HCT116 (cell line): ENCODE measurements at regions not wholly inside any gene's neighbourhood (a gene's known extent, or its start where the extent isn't known, plus 50 kb on each side); places are given as distances from the start of the nearest gene placed in this dataset.

Source experiments
- CTCF ChIP-seq, 3 experiments: fragments of 200-600 bp in 1 of 3; sonication (generic) in 1 of 3; IDR thresholded peaks in 2 of 3; conservative IDR thresholded peaks in 1 of 3; 2 replicates each; pipeline ENCODE4 v1.5.1; 2012 to 2017; ENCODE audit warnings: low read depth in 2 of 3, low read length in 2 of 3, antibody characterized with exemption in 1 of 3, borderline replicate concordance in 1 of 3, control low read depth in 1 of 3, mild to moderate bottlenecking in 1 of 3, mixed read lengths in 1 of 3, mixed run types in 1 of 3, moderate library complexity in 1 of 3; ENCODE audit not compliant: insufficient read depth in 1 of 3
- JUND ChIP-seq: IDR thresholded peaks from 2 replicates; pipeline ENCODE4 v1.6.1; 2012
- MAX ChIP-seq: IDR thresholded peaks from 2 replicates; pipeline ENCODE4 v1.6.1; 2012
- POLR2A ChIP-seq: IDR thresholded peaks from 2 replicates; pipeline ENCODE4 v1.7.0; 2011; ENCODE audit warnings: borderline replicate concordance; ENCODE audit not compliant: insufficient read depth, insufficient read length; ENCODE audit errors: extremely low read depth
- POLR2AphosphoS5 ChIP-seq: IDR thresholded peaks from 2 replicates; pipeline ENCODE4 v1.6.1; 2011; ENCODE audit warnings: mild to moderate bottlenecking, low read depth, low read length, moderate library complexity
- SIN3A ChIP-seq: IDR thresholded peaks from 2 replicates; pipeline ENCODE4 v1.6.1; 2012; ENCODE audit warnings: low read depth
- SRF ChIP-seq: IDR thresholded peaks from 2 replicates; pipeline ENCODE4 v1.6.1; 2012; ENCODE audit warnings: low read depth
- YY1 ChIP-seq: IDR thresholded peaks from 2 replicates; pipeline ENCODE4 v1.6.1; 2011; ENCODE audit warnings: low read length, low read depth, moderate library complexity, mild to moderate bottlenecking; ENCODE audit not compliant: insufficient replicate concordance; ENCODE audit errors: extremely low read depth

DNA sequence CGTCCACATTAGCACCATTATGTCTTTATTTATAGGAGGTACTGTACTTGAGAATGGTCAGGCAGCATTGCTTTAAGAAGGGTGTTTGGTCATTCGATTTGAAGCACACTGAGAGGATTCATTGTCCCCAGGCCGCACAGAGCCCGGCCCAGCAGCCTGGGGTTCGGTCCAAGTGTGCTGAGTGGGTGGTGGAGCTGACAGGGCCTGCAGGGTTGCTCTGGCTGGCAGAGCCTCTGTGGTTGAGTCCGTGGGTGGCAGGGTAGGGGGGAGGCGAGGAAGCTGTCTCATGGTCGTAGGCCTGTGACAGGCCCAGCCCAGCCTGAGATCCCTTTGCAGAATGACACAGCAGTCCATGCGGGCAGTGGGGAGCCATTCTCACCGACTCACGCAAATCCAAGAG, 227.7 kb upstream of the TOPAZ1 start:
- TF ChIP-seq SIN3A (no peak), MAX (no peak), SRF (no peak), POLR2A (no peak), CTCF (IDR thresholded peaks at IDR 0.05 in 2 of 3, conservative IDR thresholded peaks at IDR 0.05 in 1 of 3; ENCODE audit: borderline replicate concordance in 1 of 3, insufficient read depth in 1 of 3, low read depth in 2 of 3, low read length in 2 of 3) (no peak), POLR2AphosphoS5 (no peak), YY1 (no peak), JUND (no peak)
